Brain microvascular endothelial cell (primary cell): ENCODE measurements at regions not wholly inside any gene's neighbourhood (a gene's known extent, or its start where the extent isn't known, plus 50 kb on each side); places are given as distances from the start of the nearest gene placed in this dataset.

Experiments
- DNase-seq: peaks from one replicate; pipeline ENCODE4 v3.0.0-alpha.2; 2020
- H3K27ac ChIP-seq: fragments of 250-450 bp; sonication (Bioruptor Pico); 2 replicates; pipeline ENCODE4 v1.5.1; 2020; ENCODE audit warnings: mild to moderate bottlenecking, moderate library complexity
- H3K27me3 ChIP-seq: fragments of 250-450 bp; sonication (Bioruptor Pico); replicated peaks from 2 replicates; pipeline ENCODE4 v1.5.1; 2020; ENCODE audit warnings: mild to moderate bottlenecking
- H3K36me3 ChIP-seq: fragments of 250-450 bp; sonication (Bioruptor Pico); replicated peaks from 2 replicates; pipeline ENCODE4 v1.5.1; 2020; ENCODE audit warnings: mild to moderate bottlenecking
- H3K4me3 ChIP-seq: 2 replicates; pipeline ENCODE4 v1.5.1; 2011; ENCODE audit warnings: low read depth, mild to moderate bottlenecking, control low read depth, low read length, moderate library complexity
- in situ Hi-C: cut with HindIII; loops from 2 replicates; pipeline ENCODE4 v1.10.0; 2017; ENCODE audit warnings: low sequenced_read_pairs, low pct_ligation_motif_present
- TF ChIP-seq, protein P1 (sequence below): IDR thresholded peaks from 2 replicates; pipeline ENCODE4 v1.5.1; 2011; ENCODE audit warnings: low read depth, mild to moderate bottlenecking, moderate library complexity, low read length, control low read depth, inconsistent platforms; ENCODE audit errors: missing control alignments

- Histone ChIP-seq H3K27me3 (no peaks in the 10 kb centered on the region), H3K27ac (no peak overlapping the region), H3K36me3 (no peaks in the 10 kb centered on the region), H3K4me3 (no peak overlapping the region)
- TF ChIP-seq, protein P1, sequence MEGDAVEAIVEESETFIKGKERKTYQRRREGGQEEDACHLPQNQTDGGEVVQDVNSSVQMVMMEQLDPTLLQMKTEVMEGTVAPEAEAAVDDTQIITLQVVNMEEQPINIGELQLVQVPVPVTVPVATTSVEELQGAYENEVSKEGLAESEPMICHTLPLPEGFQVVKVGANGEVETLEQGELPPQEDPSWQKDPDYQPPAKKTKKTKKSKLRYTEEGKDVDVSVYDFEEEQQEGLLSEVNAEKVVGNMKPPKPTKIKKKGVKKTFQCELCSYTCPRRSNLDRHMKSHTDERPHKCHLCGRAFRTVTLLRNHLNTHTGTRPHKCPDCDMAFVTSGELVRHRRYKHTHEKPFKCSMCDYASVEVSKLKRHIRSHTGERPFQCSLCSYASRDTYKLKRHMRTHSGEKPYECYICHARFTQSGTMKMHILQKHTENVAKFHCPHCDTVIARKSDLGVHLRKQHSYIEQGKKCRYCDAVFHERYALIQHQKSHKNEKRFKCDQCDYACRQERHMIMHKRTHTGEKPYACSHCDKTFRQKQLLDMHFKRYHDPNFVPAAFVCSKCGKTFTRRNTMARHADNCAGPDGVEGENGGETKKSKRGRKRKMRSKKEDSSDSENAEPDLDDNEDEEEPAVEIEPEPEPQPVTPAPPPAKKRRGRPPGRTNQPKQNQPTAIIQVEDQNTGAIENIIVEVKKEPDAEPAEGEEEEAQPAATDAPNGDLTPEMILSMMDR, result no peak
- in situ Hi-C loops, result no loop called here
- DNase-seq, result no peak
Measured at GRCh38 chr2:198809976-198810375, 647.8 kb downstream of the SATB2 start.

DNA sequence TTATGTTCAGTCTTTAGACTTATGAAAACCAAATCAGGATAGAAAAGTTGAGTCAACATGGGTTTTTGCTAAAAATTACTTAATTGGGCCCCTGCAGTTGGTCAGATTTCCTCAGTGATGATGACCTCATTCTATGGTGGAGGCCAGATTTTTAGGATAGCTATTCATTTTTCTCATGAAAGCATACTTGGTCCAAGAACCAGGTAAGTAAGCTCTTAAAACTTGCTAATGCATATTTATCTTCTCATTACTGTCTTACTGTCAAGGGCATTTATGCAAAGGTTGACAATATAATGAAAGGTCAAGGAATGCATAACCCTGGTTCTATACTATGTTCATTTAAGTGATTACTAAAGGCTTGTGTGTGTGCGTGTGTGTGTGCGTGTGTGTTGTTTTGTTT is 650.6 kb downstream of the SATB2 start:
- Histone ChIP-seq H3K4me3 (no peak overlapping the region), H3K27me3 (no peaks in the 10 kb centered on the region), H3K36me3 (no peaks in the 10 kb centered on the region), H3K27ac (no peak overlapping the region)
- TF ChIP-seq, protein P1, result no peak
- in situ Hi-C loops, result no loop called here
- DNase-seq, result no peak

DNA sequence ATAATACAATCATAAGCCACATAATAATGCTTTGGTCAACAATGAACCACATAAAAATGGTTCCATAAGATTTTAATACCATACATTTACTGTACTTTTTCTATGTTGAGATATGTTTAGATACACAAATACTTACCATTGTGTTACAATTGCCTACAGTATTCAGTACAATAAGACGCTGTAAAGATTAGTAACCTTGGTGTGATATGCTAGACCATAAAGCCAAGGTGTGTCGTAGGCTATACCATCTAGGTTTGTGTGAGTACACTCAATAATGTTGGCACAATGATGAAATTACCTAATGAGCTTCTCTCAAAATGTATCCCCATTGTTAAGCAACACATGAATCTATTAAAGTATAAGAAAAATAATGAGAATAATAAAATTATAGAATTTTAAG is 662.3 kb downstream of the SATB2 start:
- no peaks in the 10 kb centered on the region for H3K27me3 ChIP-seq
- TF ChIP-seq, protein P1, result no peak
- H3K4me3 ChIP-seq, result no peak overlapping the region
- in situ Hi-C loops, result no loop called here
- no peak for DNase-seq
- H3K36me3 ChIP-seq, result no peaks in the 10 kb centered on the region
- H3K27ac ChIP-seq, result no peak overlapping the region

DNA sequence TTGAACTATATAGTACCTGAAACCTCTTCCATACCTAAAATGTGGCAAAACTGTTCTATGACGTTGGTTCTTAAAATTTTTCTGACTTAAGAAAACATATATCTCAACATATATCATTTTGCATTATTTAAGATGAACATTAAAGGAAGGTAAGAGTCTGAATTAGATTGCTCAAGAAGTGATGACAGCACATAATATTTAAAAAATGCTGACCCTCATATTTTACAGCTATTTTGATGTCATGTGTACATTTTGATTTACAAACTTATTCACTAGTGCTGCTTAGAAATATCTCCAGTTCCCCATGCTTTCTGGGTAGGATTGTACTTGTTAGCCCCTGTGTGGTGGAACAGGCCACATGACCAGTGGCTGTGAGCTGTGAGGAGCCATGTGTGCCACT is 666.1 kb downstream of the SATB2 start:
- Histone ChIP-seq H3K4me3 (no peak overlapping the region), H3K27ac (no peak overlapping the region), H3K27me3 (no peaks in the 10 kb centered on the region), H3K36me3 (no peaks in the 10 kb centered on the region)
- TF ChIP-seq, protein P1, result no peak
- no peak for DNase-seq
- in situ Hi-C loops, result no loop called here

DNA sequence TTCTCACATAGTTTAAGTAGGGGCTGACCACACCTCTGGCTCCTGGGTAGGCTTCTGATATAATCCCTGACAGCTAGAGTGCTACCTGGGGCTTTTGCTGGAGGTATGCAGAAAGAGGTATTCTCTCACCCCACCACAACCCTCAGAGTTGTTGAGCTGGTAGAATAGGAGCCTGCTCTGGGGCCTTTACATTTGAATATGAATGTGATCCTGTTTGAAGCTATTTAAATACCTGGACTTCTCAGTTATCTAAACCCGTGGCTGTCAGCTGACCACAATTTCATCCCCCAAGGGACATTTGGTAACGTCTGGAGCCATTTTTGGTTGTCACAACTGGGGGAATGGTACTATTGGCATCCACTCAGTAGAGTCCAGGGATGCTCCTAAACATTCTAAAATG is 669.1 kb downstream of the SATB2 start:
- TF ChIP-seq, protein P1, result no peak
- in situ Hi-C loops, result no loop called here
- DNase-seq, result no peak
- Histone ChIP-seq H3K4me3 (no peak overlapping the region), H3K36me3 (no peaks in the 10 kb centered on the region), H3K27me3 (no peaks in the 10 kb centered on the region), H3K27ac (no peak overlapping the region)

GRCh38 chr2:198782734-198783133 is 675.0 kb downstream of the SATB2 start:
- Histone ChIP-seq H3K36me3 (no peaks in the 10 kb centered on the region), H3K27ac (no peak overlapping the region), H3K27me3 (no peaks in the 10 kb centered on the region), H3K4me3 (no peak overlapping the region)
- in situ Hi-C loops, result no loop called here
- no peak for DNase-seq
- TF ChIP-seq, protein P1, result no peak
